ENCODE measurements at regions not wholly inside any gene's neighbourhood (a gene's known extent, or its start where the extent isn't known, plus 50 kb on each side); places are given as distances from the start of the nearest gene placed in this dataset.

DNA sequence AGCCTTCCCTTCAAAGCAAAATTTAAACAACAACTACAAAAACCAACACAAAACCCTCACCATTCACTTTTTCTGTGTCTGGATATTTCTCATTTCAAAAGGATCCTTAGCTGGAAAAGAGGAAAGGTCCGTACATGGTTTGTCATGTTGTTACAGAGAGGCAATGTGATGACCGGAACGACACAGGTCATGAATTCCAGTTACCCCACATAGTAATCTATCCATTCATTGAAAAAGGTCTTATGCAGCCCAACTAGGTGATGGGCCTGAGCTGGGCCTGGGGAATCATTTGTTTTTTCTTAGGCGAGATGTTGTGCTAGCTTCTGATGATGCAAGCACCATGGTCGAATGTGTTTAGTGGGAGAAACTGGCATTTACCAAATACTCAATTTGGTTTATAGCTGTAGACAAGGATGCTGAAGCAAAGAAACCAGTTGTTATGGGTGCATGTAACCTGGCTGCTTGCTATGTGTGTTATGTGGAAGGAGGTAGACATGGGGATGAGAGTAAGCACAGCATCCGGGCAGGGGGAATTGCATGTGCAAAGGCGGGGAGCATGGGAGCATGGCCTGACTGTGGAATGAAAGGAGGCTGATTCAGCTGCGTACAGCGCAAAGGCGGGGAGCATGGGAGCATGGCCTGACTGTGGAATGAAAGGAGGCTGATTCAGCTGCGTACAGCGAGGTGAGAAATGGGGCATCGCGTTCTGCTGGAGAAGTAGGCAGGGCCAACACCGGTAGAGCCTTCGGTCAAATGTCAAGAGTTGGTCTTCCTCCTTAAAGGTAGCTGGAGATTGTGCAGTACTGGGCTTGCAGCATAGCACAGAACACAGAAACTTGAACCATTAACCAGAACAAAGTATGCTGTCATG, 269.7 kb upstream of the MAF start:
- Histone ChIP-seq H2BK120ac (ENCODE audit: low read depth, low read length) (no peak overlapping the region), H2BK15ac (ENCODE audit: low read length) (no peak overlapping the region), H2BK5ac (ENCODE audit: low read length) (no peak overlapping the region), H3K18ac (ENCODE audit: low read length) (no peak overlapping the region), H3K27me3 (ENCODE audit: control insufficient read depth in 3 of 3, insufficient read depth in 3 of 3, low read depth in 1 of 3, low read length in 3 of 3) (no peaks in the 10 kb centered on the region), H3K79me1 (ENCODE audit: low read depth, low read length) (no peaks in the 10 kb centered on the region), H4K8ac (ENCODE audit: low read depth, low read length) (no peak overlapping the region), H2AK5ac (ENCODE audit: low read depth, low read length) (no peak overlapping the region), H2AFZ (ENCODE audit: low read length) (no peak overlapping the region), H3K4ac (ENCODE audit: low read length) (no peak overlapping the region), H3K36me3 (replicated peaks in 1 of 2; ENCODE audit: control insufficient read depth in 2 of 2, insufficient read depth in 2 of 2, low read length in 2 of 2) (no peaks in the 10 kb centered on the region), H3K4me1 (ENCODE audit: control insufficient read depth in 2 of 2, insufficient read depth in 1 of 2, low read depth in 1 of 2, low read length in 2 of 2) (no peaks in the 10 kb centered on the region), H4K91ac (ENCODE audit: low read depth, low read length, poor library complexity) (no peak overlapping the region), H3K9ac (ENCODE audit: low read depth, low read length, poor library complexity) (no peak overlapping the region), H3K4me3 (ENCODE audit: low read length in 2 of 2) (no peak overlapping the region), H2BK12ac (ENCODE audit: low read length) (no peak overlapping the region), H3K27ac (replicated peaks; ENCODE audit: low read length) (no peak overlapping the region), H3K23ac (ENCODE audit: low read depth, low read length, poor library complexity) (no peak overlapping the region), H3K4me2 (ENCODE audit: insufficient read depth, low read length, poor library complexity, severe bottlenecking) (no peak overlapping the region), H3K14ac (ENCODE audit: low read length) (no peak overlapping the region), H3K9me3 (replicated peaks in 1 of 2; ENCODE audit: control insufficient read depth in 2 of 2, insufficient read depth in 1 of 2, low read depth in 1 of 2, low read length in 2 of 2) (no peaks in the 10 kb centered on the region)
- DNase-seq (ENCODE audit: low spot score), result no peak
- no CpG with 5 or more reads among the region's 16 CpGs for WGBS, 2 donors (ENCODE audit: extremely low coverage in 2 of 2, insufficient read length in 2 of 2, insufficient replicate concordance in 1 of 2)

DNA sequence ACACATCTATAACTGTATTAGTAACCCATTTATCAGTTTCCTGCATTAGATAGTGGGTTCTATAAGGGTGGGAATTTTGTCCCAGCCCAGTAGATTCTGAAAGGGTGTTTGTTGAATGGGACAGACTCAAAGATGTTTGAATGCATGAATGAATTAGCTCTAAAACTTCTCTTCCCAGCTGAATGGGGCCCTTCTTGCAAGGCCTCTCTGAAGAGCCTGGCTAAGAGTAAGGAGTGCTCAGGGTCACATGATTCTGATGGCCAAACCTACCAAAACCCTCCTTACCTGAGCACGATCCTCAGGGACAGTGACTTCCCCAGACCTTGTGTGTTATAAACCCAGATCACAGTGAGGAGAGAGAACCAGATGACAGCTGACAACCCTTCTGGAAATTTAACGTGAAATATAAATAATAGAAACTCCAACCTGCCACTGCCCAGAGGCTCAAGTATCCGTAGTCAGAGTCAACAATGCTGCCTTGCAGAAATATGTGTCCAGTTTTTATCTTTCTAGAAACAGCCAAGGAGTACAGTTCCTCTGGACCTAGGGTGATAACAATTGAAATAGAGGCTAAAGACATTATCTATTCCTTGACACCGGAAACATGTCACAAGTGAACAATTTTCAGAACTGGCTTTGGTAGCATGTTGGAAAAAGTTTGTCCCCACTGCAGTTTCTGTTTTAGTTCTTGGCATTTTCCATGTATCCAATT, 268.9 kb upstream of the MAF start:
- H3K9me3 ChIP-seq (replicated peaks in 1 of 2; ENCODE audit: control insufficient read depth in 2 of 2, insufficient read depth in 1 of 2, low read depth in 1 of 2, low read length in 2 of 2), result no peaks in the 10 kb centered on the region
- H3K4me3 ChIP-seq (ENCODE audit: low read length in 2 of 2), result no peak overlapping the region
- H2BK15ac ChIP-seq (ENCODE audit: low read length), result no peak overlapping the region
- no peak overlapping the region for H3K27ac ChIP-seq (replicated peaks; ENCODE audit: low read length)
- H3K36me3 ChIP-seq (replicated peaks in 1 of 2; ENCODE audit: control insufficient read depth in 2 of 2, insufficient read depth in 2 of 2, low read length in 2 of 2), result no peaks in the 10 kb centered on the region
- H3K79me1 ChIP-seq (ENCODE audit: low read depth, low read length), result no peaks in the 10 kb centered on the region
- WGBS, 2 donors (ENCODE audit: extremely low coverage in 2 of 2, insufficient read length in 2 of 2, insufficient replicate concordance in 1 of 2), result no CpG with 5 or more reads among the region's 4 CpGs
- no peak overlapping the region for H4K91ac ChIP-seq (ENCODE audit: low read depth, low read length, poor library complexity)
- H2AK5ac ChIP-seq (ENCODE audit: low read depth, low read length), result no peak overlapping the region
- no peak overlapping the region for H3K4ac ChIP-seq (ENCODE audit: low read length)
- no peak overlapping the region for H4K8ac ChIP-seq (ENCODE audit: low read depth, low read length)
- H2AFZ ChIP-seq (ENCODE audit: low read length), result no peak overlapping the region
- H2BK5ac ChIP-seq (ENCODE audit: low read length), result no peak overlapping the region
- no peak for DNase-seq (ENCODE audit: low spot score)
- H2BK120ac ChIP-seq (ENCODE audit: low read depth, low read length), result no peak overlapping the region
- H3K14ac ChIP-seq (ENCODE audit: low read length), result no peak overlapping the region
- H3K9ac ChIP-seq (ENCODE audit: low read depth, low read length, poor library complexity), result no peak overlapping the region
- H3K4me2 ChIP-seq (ENCODE audit: insufficient read depth, low read length, poor library complexity, severe bottlenecking), result no peak overlapping the region
- H3K4me1 ChIP-seq (ENCODE audit: control insufficient read depth in 2 of 2, insufficient read depth in 1 of 2, low read depth in 1 of 2, low read length in 2 of 2), result no peaks in the 10 kb centered on the region
- H3K23ac ChIP-seq (ENCODE audit: low read depth, low read length, poor library complexity), result no peak overlapping the region
- H2BK12ac ChIP-seq (ENCODE audit: low read length), result no peak overlapping the region
- H3K27me3 ChIP-seq (ENCODE audit: control insufficient read depth in 3 of 3, insufficient read depth in 3 of 3, low read depth in 1 of 3, low read length in 3 of 3), result no peaks in the 10 kb centered on the region
- no peak overlapping the region for H3K18ac ChIP-seq (ENCODE audit: low read length)

DNA sequence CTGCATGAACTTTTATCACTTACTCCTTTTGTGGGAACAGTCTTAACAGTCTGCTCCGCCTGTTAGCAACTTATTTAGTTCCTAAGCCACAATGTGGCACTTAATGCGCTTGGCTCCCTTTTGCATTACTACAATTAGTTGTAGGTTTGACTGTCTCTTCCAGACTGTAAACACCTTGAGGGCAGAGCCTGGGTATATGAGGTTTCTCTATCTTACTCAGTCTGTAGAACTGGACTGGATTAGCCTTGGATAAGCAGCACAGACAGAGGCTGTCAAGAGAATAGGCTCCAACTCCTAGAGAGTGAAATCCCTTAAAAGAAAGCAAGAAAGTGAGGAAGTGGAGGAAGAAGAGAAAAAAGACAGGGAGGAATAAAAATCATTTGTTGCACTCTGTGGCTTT, 268.3 kb upstream of the MAF start:
- Histone ChIP-seq H2BK120ac (ENCODE audit: low read depth, low read length) (no peak overlapping the region), H3K9ac (ENCODE audit: low read depth, low read length, poor library complexity) (no peak overlapping the region), H3K4me1 (ENCODE audit: control insufficient read depth in 2 of 2, insufficient read depth in 1 of 2, low read depth in 1 of 2, low read length in 2 of 2) (no peaks in the 10 kb centered on the region), H3K27me3 (ENCODE audit: control insufficient read depth in 3 of 3, insufficient read depth in 3 of 3, low read depth in 1 of 3, low read length in 3 of 3) (no peaks in the 10 kb centered on the region), H3K14ac (ENCODE audit: low read length) (no peak overlapping the region), H4K8ac (ENCODE audit: low read depth, low read length) (no peak overlapping the region), H2BK5ac (ENCODE audit: low read length) (no peak overlapping the region), H2AFZ (ENCODE audit: low read length) (no peak overlapping the region), H3K18ac (ENCODE audit: low read length) (no peak overlapping the region), H3K27ac (replicated peaks; ENCODE audit: low read length) (no peak overlapping the region), H3K23ac (ENCODE audit: low read depth, low read length, poor library complexity) (no peak overlapping the region), H2BK12ac (ENCODE audit: low read length) (no peak overlapping the region), H4K91ac (ENCODE audit: low read depth, low read length, poor library complexity) (no peak overlapping the region), H3K4me2 (ENCODE audit: insufficient read depth, low read length, poor library complexity, severe bottlenecking) (no peak overlapping the region), H2BK15ac (ENCODE audit: low read length) (no peak overlapping the region), H3K36me3 (replicated peaks in 1 of 2; ENCODE audit: control insufficient read depth in 2 of 2, insufficient read depth in 2 of 2, low read length in 2 of 2) (no peaks in the 10 kb centered on the region), H2AK5ac (ENCODE audit: low read depth, low read length) (no peak overlapping the region), H3K4me3 (ENCODE audit: low read length in 2 of 2) (no peak overlapping the region), H3K79me1 (ENCODE audit: low read depth, low read length) (no peaks in the 10 kb centered on the region), H3K9me3 (replicated peaks in 1 of 2; ENCODE audit: control insufficient read depth in 2 of 2, insufficient read depth in 1 of 2, low read depth in 1 of 2, low read length in 2 of 2) (no peaks in the 10 kb centered on the region), H3K4ac (ENCODE audit: low read length) (no peak overlapping the region)
- DNase-seq (ENCODE audit: low spot score), result no peak
- no CpG with 5 or more reads among the region's 2 CpGs for WGBS, 2 donors (ENCODE audit: extremely low coverage in 2 of 2, insufficient read length in 2 of 2, insufficient replicate concordance in 1 of 2)

DNA sequence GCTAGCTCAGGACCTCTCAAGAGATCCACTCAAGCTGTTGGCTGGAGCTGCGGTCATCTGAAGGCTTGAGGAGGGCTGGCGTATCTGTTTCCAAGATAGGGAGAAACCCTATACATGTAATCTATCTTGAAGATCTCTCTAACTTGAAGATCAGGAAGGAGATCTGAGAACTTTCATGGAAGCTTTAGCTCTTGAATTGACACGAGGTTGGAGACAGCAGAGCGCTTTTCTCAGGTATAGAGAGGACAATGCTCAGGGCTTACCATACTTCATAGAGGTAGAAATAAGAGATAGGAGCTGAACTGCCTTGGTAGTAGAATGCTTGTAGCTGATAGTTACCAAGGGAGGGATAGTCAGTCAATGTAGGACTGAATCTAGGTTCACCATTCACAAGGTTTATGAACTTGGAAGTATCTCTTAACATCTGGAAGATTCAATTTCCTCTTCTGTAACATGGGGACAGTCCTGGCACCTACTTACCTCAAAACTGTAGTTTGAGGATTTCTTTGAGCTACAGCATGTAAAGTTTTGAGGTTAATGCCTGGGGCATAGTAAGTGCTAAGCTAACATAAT, 267.0 kb upstream of the MAF start:
- Histone ChIP-seq H3K27ac (replicated peaks; ENCODE audit: low read length) (no peak overlapping the region), H4K8ac (ENCODE audit: low read depth, low read length) (no peak overlapping the region), H3K4ac (ENCODE audit: low read length) (no peak overlapping the region), H4K91ac (ENCODE audit: low read depth, low read length, poor library complexity) (no peak overlapping the region), H3K36me3 (replicated peaks in 1 of 2; ENCODE audit: control insufficient read depth in 2 of 2, insufficient read depth in 2 of 2, low read length in 2 of 2) (no peaks in the 10 kb centered on the region), H2AFZ (ENCODE audit: low read length) (no peak overlapping the region), H3K9me3 (replicated peaks in 1 of 2; ENCODE audit: control insufficient read depth in 2 of 2, insufficient read depth in 1 of 2, low read depth in 1 of 2, low read length in 2 of 2) (no peaks in the 10 kb centered on the region), H2AK5ac (ENCODE audit: low read depth, low read length) (no peak overlapping the region), H2BK15ac (ENCODE audit: low read length) (no peak overlapping the region), H3K9ac (ENCODE audit: low read depth, low read length, poor library complexity) (no peak overlapping the region), H3K23ac (ENCODE audit: low read depth, low read length, poor library complexity) (no peak overlapping the region), H3K4me1 (ENCODE audit: control insufficient read depth in 2 of 2, insufficient read depth in 1 of 2, low read depth in 1 of 2, low read length in 2 of 2) (no peaks in the 10 kb centered on the region), H2BK12ac (ENCODE audit: low read length) (no peak overlapping the region), H3K4me2 (ENCODE audit: insufficient read depth, low read length, poor library complexity, severe bottlenecking) (no peak overlapping the region), H2BK5ac (ENCODE audit: low read length) (no peak overlapping the region), H3K14ac (ENCODE audit: low read length) (no peak overlapping the region), H3K4me3 (ENCODE audit: low read length in 2 of 2) (no peak overlapping the region), H3K27me3 (ENCODE audit: control insufficient read depth in 3 of 3, insufficient read depth in 3 of 3, low read depth in 1 of 3, low read length in 3 of 3) (no peaks in the 10 kb centered on the region), H3K18ac (ENCODE audit: low read length) (no peak overlapping the region), H2BK120ac (ENCODE audit: low read depth, low read length) (no peak overlapping the region), H3K79me1 (ENCODE audit: low read depth, low read length) (no peaks in the 10 kb centered on the region)
- WGBS, 2 donors (ENCODE audit: extremely low coverage in 2 of 2, insufficient read length in 2 of 2, insufficient replicate concordance in 1 of 2), result no CpG with 5 or more reads among the region's 4 CpGs
- DNase-seq (ENCODE audit: low spot score), result no peak

Data from neuronal stem cell (in vitro differentiated cells).